Spleen (tissue), 11 donors: ENCODE measurements at regions not wholly inside any gene's neighbourhood (a gene's known extent, or its start where the extent isn't known, plus 50 kb on each side); places are given as distances from the start of the nearest gene placed in this dataset.

Experiments used
- DNase-seq: peaks from one replicate; pipeline ENCODE4 v3.0.0-alpha.2; 2020
- H3K27ac ChIP-seq, 8 donors: fragments of 200-600 bp; sonication (generic) in 7 of 8; 1 replicate in 4 of 8; 2 replicates in 4 of 8; pipeline versions ENCODE4 v1.5.0 to v1.8.0; 2016 to 2021; ENCODE audit warnings: inconsistent platforms in 4 of 8, mild to moderate bottlenecking in 4 of 8, moderate library complexity in 1 of 8
- H3K27me3 ChIP-seq, 7 donors: fragments of 200-600 bp; sonication (generic) in 6 of 7; replicated peaks in 1 of 7; 1 replicate in 4 of 7; 2 replicates in 3 of 7; pipeline versions ENCODE4 v1.5.0 to v1.8.0; 2016 to 2021; ENCODE audit warnings: inconsistent platforms in 3 of 7, mild to moderate bottlenecking in 1 of 7
- H3K36me3 ChIP-seq, 6 donors: fragments of 200-600 bp; sonication (generic) in 5 of 6; 1 replicate in 4 of 6; 2 replicates in 2 of 6; pipeline versions ENCODE4 v1.5.0 to v1.8.0; 2016 to 2021; ENCODE audit warnings: inconsistent platforms in 2 of 6
- H3K4me1 ChIP-seq, 6 donors: fragments of 200-600 bp; sonication (generic) in 5 of 6; 1 replicate in 3 of 6; 2 replicates in 3 of 6; pipeline versions ENCODE4 v1.5.0 to v1.8.0; 2016 to 2021; ENCODE audit warnings: inconsistent platforms in 3 of 6
- H3K4me3 ChIP-seq, 8 donors: fragments of 200-600 bp; sonication (generic) in 7 of 8; 1 replicate in 4 of 8; 2 replicates in 4 of 8; pipeline versions ENCODE4 v1.5.0 to v1.8.0; 2016 to 2021; ENCODE audit warnings: inconsistent platforms in 4 of 8, mild to moderate bottlenecking in 4 of 8, moderate library complexity in 2 of 8
- H3K9me3 ChIP-seq, 8 donors: fragments of 200-600 bp; sonication (generic) in 7 of 8; 1 replicate in 4 of 8; 2 replicates in 4 of 8; pipeline versions ENCODE4 v1.5.0 to v1.8.0; 2016 to 2021; ENCODE audit warnings: inconsistent platforms in 4 of 8
- POLR2A ChIP-seq, 3 donors: fragments of 450-650 bp; IDR thresholded peaks; one replicate each; pipeline ENCODE4 v1.5.1; 2017; ENCODE audit warnings: antibody characterized with exemption in 3 of 3, mild to moderate bottlenecking in 1 of 3
- POLR2AphosphoS5 ChIP-seq, 3 donors: sonication (generic); formaldehyde crosslinking; IDR thresholded peaks; one replicate each; pipeline ENCODE4 v1.5.1; 2017; ENCODE audit warnings: antibody characterized with exemption in 3 of 3
- WGBS, 5 donors: extraction: QIAGEN DNeasy Blood & Tissue Kit in 3 of 5; methylation state at CpG; one replicate each; pipeline versions ENCODE4 v1.1.5 to v1.1.7; 2013 to 2018; 5-methylcytosine and 5-hydroxymethylcytosine counted together
- intact Hi-C: fragments of 100-400 bp; cut with DNase I; formaldehyde crosslinking; loops from one replicate; pipeline ENCODE4 v1.15.0; 2023; ENCODE audit warnings: low total_unique reads
- TF ChIP-seq, protein P1 (sequence below), 11 experiments: fragments of 200-600 bp in 7 of 11; fragments of 450-650 bp in 4 of 11; sonication (generic) in 4 of 11; IDR thresholded peaks in 8 of 11; conservative IDR thresholded peaks in 3 of 11; 1 replicate in 7 of 11; 2 replicates in 4 of 11; pipeline versions ENCODE4 v1.4.0 to v1.8.0; 2016 to 2021; ENCODE audit warnings: antibody characterized with exemption in 11 of 11, inconsistent platforms in 4 of 11, mild to moderate bottlenecking in 1 of 11
- donor health status: healthy with polysubstance abuse.
- donor health status: DM: no; HTN: no; CAD: no; lungs with moderate emphysema.
- donor health status: DM: no; HTN: no; CAD: no.
- donor health status: Bipolar disorder and iron deficiency.
- donor health status: healthy.
- donor health status: DM: no; HTN: no; CAD: no.
- donor health status: DM: yes; HTN: yes; CAD: no.

DNA sequence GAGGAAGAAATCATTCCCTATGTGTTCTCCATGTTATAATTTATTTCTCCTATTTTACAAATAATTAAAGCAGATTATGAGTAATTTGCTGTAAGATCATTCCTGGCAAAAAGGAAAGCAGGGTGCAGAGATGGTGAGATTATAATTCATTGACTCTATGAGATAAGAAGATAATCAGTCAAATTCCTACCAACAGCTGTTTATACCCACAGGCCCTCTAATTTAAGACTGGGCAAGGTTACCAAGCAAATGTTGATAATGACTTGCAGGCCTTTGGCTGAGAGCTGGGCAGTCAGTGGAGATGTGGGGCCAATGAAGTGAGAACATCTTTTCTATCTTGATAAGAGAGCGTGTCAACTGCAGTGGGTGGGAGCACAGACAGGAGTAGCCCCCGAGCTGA lies 222.7 kb downstream of the ICE1 start:
- Histone ChIP-seq H3K9me3 (no peaks in the 10 kb centered on the region), H3K4me3 (no peak overlapping the region), H3K27ac (no peak overlapping the region), H3K27me3 (peaks cover 0 to 3% (median 0%) of the 10 kb centered on the region in 7 donors), H3K36me3 (no peaks in the 10 kb centered on the region), H3K4me1 (peaks cover 0 to 6% (median 0%) of the 10 kb centered on the region in 6 donors)
- WGBS, 5 donors, result 75 to 92% (median 83%) methylated on average over 2 of the region's 2 CpGs
- DNase-seq, result no peak
- intact Hi-C loops, result no loop called here
- TF ChIP-seq, protein P1, sequence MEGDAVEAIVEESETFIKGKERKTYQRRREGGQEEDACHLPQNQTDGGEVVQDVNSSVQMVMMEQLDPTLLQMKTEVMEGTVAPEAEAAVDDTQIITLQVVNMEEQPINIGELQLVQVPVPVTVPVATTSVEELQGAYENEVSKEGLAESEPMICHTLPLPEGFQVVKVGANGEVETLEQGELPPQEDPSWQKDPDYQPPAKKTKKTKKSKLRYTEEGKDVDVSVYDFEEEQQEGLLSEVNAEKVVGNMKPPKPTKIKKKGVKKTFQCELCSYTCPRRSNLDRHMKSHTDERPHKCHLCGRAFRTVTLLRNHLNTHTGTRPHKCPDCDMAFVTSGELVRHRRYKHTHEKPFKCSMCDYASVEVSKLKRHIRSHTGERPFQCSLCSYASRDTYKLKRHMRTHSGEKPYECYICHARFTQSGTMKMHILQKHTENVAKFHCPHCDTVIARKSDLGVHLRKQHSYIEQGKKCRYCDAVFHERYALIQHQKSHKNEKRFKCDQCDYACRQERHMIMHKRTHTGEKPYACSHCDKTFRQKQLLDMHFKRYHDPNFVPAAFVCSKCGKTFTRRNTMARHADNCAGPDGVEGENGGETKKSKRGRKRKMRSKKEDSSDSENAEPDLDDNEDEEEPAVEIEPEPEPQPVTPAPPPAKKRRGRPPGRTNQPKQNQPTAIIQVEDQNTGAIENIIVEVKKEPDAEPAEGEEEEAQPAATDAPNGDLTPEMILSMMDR (IDR thresholded peaks at IDR 0.05 in 8 of 11, conservative IDR thresholded peaks at IDR 0.05 in 3 of 11), result no peak
- no peak for TF ChIP-seq POLR2A (IDR thresholded peaks at IDR 0.05)
- no peak for TF ChIP-seq POLR2AphosphoS5 (IDR thresholded peaks at IDR 0.05)

DNA sequence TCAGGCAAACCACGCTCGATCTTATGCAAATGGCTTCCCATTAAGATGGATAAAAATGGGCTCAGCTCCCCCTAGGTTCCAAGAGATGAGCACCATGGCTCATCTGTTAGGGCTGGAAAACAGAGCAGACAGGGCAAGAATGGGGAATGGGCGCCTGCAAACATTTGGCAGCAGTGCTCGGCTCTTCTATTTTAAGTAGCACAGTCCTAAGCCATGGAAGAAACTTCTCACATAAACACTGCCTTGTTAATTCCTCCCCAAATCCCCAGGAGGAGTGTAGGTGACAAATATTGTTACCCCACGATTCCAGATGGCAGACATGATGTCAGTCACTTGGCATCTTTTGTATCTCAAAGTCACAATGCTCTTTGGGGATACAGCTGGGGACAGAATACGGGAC lies 221.8 kb downstream of the ICE1 start:
- TF ChIP-seq, protein P1 (IDR thresholded peaks at IDR 0.05 in 8 of 11, conservative IDR thresholded peaks at IDR 0.05 in 3 of 11), result no peak
- no peak for TF ChIP-seq POLR2AphosphoS5 (IDR thresholded peaks at IDR 0.05)
- no peak for TF ChIP-seq POLR2A (IDR thresholded peaks at IDR 0.05)
- no peaks in the 10 kb centered on the region for H3K9me3 ChIP-seq
- intact Hi-C loops, result no loop called here
- H3K27ac ChIP-seq, result no peak overlapping the region
- DNase-seq, result no peak
- peaks cover 0 to 3% (median 0%) of the 10 kb centered on the region in 7 donors for H3K27me3 ChIP-seq
- H3K36me3 ChIP-seq, result no peaks in the 10 kb centered on the region
- H3K4me3 ChIP-seq, result no peak overlapping the region
- no peaks in the 10 kb centered on the region for H3K4me1 ChIP-seq
- 76 to 82% (median 78%) methylated on average over 6 of the region's 6 CpGs for WGBS, 5 donors

DNA sequence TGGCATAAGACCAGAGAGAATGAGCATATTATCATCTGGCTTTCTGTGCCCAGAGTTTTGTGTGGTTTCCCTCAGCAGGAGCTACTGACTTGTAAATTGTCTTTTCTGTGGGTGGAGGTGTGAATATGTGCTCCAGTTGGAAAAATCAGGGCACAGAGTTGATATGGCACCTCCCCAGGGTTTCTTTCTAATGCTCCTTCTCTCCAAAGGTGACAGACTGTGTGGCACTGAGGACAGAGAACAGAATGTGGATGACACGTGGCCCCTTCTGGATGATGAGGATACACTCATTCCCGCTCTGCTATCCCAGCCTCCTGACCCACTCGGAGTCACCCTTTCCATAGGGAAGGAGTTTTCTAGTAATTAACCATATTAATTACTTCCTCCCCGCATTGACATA lies 221.0 kb downstream of the ICE1 start:
- Histone ChIP-seq H3K4me1 (no peaks in the 10 kb centered on the region), H3K36me3 (no peaks in the 10 kb centered on the region), H3K27me3 (peaks cover 0 to 3% (median 0%) of the 10 kb centered on the region in 7 donors), H3K4me3 (no peak overlapping the region), H3K9me3 (no peaks in the 10 kb centered on the region), H3K27ac (no peak overlapping the region)
- no peak for DNase-seq
- intact Hi-C loops, result no loop called here
- TF ChIP-seq POLR2A (IDR thresholded peaks at IDR 0.05), result no peak
- TF ChIP-seq, protein P1 (IDR thresholded peaks at IDR 0.05 in 8 of 11, conservative IDR thresholded peaks at IDR 0.05 in 3 of 11), result no peak
- TF ChIP-seq POLR2AphosphoS5 (IDR thresholded peaks at IDR 0.05), result no peak
- 74 to 86% (median 81%) methylated on average over 4 of the region's 4 CpGs for WGBS, 5 donors

DNA sequence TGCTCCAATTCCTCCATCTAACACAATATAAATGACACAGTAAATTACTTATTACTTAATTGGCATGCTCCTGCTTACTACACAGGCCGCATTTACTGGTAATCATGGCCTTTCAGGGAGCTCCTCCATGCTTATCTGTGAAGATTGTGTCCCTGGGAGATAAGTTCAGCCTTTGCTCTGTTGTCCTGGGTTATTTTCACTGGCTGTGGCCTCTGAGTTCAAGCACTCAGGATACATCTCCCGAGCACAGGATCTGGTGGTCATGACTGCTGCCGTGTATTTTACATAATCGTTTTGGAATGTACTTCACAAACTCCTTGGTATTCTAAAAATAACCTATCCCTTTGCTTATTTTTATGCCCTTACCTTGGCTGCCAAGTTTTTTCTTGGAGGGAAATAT lies 215.7 kb downstream of the ICE1 start:
- intact Hi-C loops, result no loop called here

More for the DNA sequence above, 215.7 kb downstream of the ICE1 start:
- Histone ChIP-seq H3K36me3 (no peaks in the 10 kb centered on the region), H3K4me1 (no peaks in the 10 kb centered on the region), H3K27me3 (peaks cover 0 to 3% (median 0%) of the 10 kb centered on the region in 7 donors), H3K4me3 (no peak overlapping the region), H3K9me3 (no peaks in the 10 kb centered on the region), H3K27ac (no peak overlapping the region)
- no peak for DNase-seq
- TF ChIP-seq, protein P1 (IDR thresholded peaks at IDR 0.05 in 8 of 11, conservative IDR thresholded peaks at IDR 0.05 in 3 of 11), result no peak
- TF ChIP-seq POLR2AphosphoS5 (IDR thresholded peaks at IDR 0.05) (no peak), POLR2A (IDR thresholded peaks at IDR 0.05) (no peak)
- WGBS, 5 donors, result 54 to 65% (median 64%) methylated on average over 4 of the region's 4 CpGs
